Endothelial cell of umbilical vein (primary cell): ENCODE measurements at regions not wholly inside any gene's neighbourhood (a gene's known extent, or its start where the extent isn't known, plus 50 kb on each side); places are given as distances from the start of the nearest gene placed in this dataset.

Source experiments
- BruUV-seq: library from RNA; stranded (reverse); fragments of 400-500 nt; replicated peaks from 2 replicates; lab custom pipeline; 2021; lab: Mats Ljungman, UMichigan
- CTCF ChIA-PET: fragments of 300-600, 350-600 bp; sonication (Branson Sonifier 250); formaldehyde crosslinking; loops from one replicate; lab custom pipeline; 2021; ENCODE audit warnings: antibody characterized with exemption, inconsistent platforms; lab: Charles Lee
- POLR2A ChIA-PET: fragments of 300-600, 350-600 bp; sonication (Branson Sonifier 250); formaldehyde crosslinking; loops from one replicate; lab custom pipeline; 2021; ENCODE audit warnings: antibody characterized with exemption, inconsistent platforms; lab: Charles Lee
- DNase-seq: peaks from one replicate; pipeline ENCODE4 v3.0.0-alpha.2; 2011; ENCODE audit warnings: low read depth, low spot score
- FAIRE-seq: peaks from 2 replicates; lab custom pipeline; 2011; peaks lifted over from hg19 to GRCh38; lab: Jason Lieb, UNC
- H2AFZ ChIP-seq: 2 replicates; pipeline ENCODE4 v1.6.0; 2012; ENCODE audit warnings: low read depth, low read length, control low read depth, inconsistent platforms
- H3K27ac ChIP-seq: 2 replicates; pipeline ENCODE4 v1.5.1; 2011; ENCODE audit warnings: low read depth, mild to moderate bottlenecking, control low read depth, low read length, moderate library complexity; ENCODE audit not compliant: insufficient read depth
- H3K27me3 ChIP-seq, 2 experiments: 2 replicates each; pipeline versions ENCODE4 v1.6.0 to v1.6.1; 2011; ENCODE audit warnings: low read length in 2 of 2, mixed read lengths in 1 of 2; ENCODE audit not compliant: control insufficient read depth in 2 of 2, insufficient read depth in 2 of 2
- H3K36me3 ChIP-seq, 2 experiments: 2 replicates in 1 of 2; 3 replicates in 1 of 2; pipeline ENCODE4 v1.5.1; 2011; ENCODE audit warnings: low read length in 2 of 2, mild to moderate bottlenecking in 1 of 2, moderate library complexity in 1 of 2; ENCODE audit not compliant: control insufficient read depth in 2 of 2, insufficient read depth in 2 of 2; ENCODE audit errors: extremely low read depth in 1 of 2
- H3K4me1 ChIP-seq: 3 replicates; pipeline ENCODE4 v1.5.1; 2011; ENCODE audit warnings: mild to moderate bottlenecking, low read length; ENCODE audit not compliant: control insufficient read depth, insufficient read depth; ENCODE audit errors: extremely low read depth
- H3K4me2 ChIP-seq: 2 replicates; pipeline ENCODE4 v1.6.1; 2011; ENCODE audit warnings: low read length, control low read depth, mixed read lengths; ENCODE audit not compliant: insufficient read depth
- H3K4me3 ChIP-seq, 3 experiments: fragments of 200-600 bp in 1 of 3; sonication (generic), shearing (Covaris generic) in 1 of 3; replicated peaks in 1 of 3; 2 replicates each; pipeline ENCODE4 v1.5.1; 2011 to 2016; ENCODE audit warnings: control low read depth in 3 of 3, low read length in 3 of 3, mild to moderate bottlenecking in 2 of 3, inconsistent platforms in 1 of 3, low read depth in 1 of 3, moderate library complexity in 1 of 3; ENCODE audit not compliant: insufficient read depth in 1 of 3
- H3K79me2 ChIP-seq: 2 replicates; pipeline ENCODE4 v1.6.0; 2012; ENCODE audit warnings: low read length, inconsistent platforms; ENCODE audit not compliant: control insufficient read depth, insufficient read depth
- H3K9ac ChIP-seq: replicated peaks from 2 replicates; pipeline ENCODE3; 2011; ENCODE audit warnings: low read length, control low read depth; ENCODE audit not compliant: insufficient read depth; ENCODE audit errors: extremely low read depth
- H3K9me1 ChIP-seq: replicated peaks from 3 replicates; pipeline ENCODE4 v1.6.0; 2011; ENCODE audit warnings: mild to moderate bottlenecking, low read length; ENCODE audit not compliant: control insufficient read depth, insufficient read depth; ENCODE audit errors: extremely low read depth
- H3K9me3 ChIP-seq: replicated peaks from 2 replicates; pipeline ENCODE4 v1.5.1; 2012; ENCODE audit warnings: low read length, inconsistent platforms; ENCODE audit not compliant: control insufficient read depth, insufficient read depth
- H4K20me1 ChIP-seq: replicated peaks from 2 replicates; pipeline ENCODE3; 2011; ENCODE audit warnings: mild to moderate bottlenecking, low read length; ENCODE audit not compliant: control insufficient read depth, insufficient read depth; ENCODE audit errors: extremely low read depth
- CTCF ChIP-seq, 2 donors: IDR thresholded peaks; 1 replicate in 1 of 2; 2 replicates in 1 of 2; pipeline ENCODE4 v1.5.1; 2011; ENCODE audit warnings: low read length in 2 of 2, mild to moderate bottlenecking in 2 of 2, moderate library complexity in 2 of 2, control low read depth in 1 of 2, inconsistent platforms in 1 of 2, low read depth in 1 of 2; ENCODE audit not compliant: insufficient read depth in 1 of 2; ENCODE audit errors: extremely low read depth in 1 of 2
- EZH2 ChIP-seq: IDR thresholded peaks from 2 replicates; pipeline ENCODE4 v1.6.1; 2012; ENCODE audit warnings: borderline replicate concordance, low read depth, mild to moderate bottlenecking, moderate library complexity, low read length, inconsistent platforms; ENCODE audit not compliant: severe bottlenecking
- FOS ChIP-seq: IDR thresholded peaks from 2 replicates; pipeline ENCODE4 v1.6.1; 2011; ENCODE audit warnings: mild to moderate bottlenecking, low read length, moderate library complexity, borderline replicate concordance; ENCODE audit not compliant: insufficient read depth
- GATA2 ChIP-seq: IDR thresholded peaks from 2 replicates; pipeline ENCODE4 v1.7.0; 2011; ENCODE audit warnings: low read depth, mild to moderate bottlenecking, moderate library complexity, mixed read lengths, low read length; ENCODE audit not compliant: insufficient read length, insufficient read depth
- JUN ChIP-seq: IDR thresholded peaks from 2 replicates; pipeline ENCODE4 v1.6.1; 2011; ENCODE audit warnings: borderline replicate concordance, low read depth; ENCODE audit not compliant: insufficient read length, insufficient read depth
- MAX ChIP-seq: IDR thresholded peaks from 2 replicates; pipeline ENCODE4 v1.6.1; 2011; ENCODE audit not compliant: insufficient read depth, insufficient read length
- MYC ChIP-seq: IDR thresholded peaks from one replicate; pipeline ENCODE4 v1.6.1; 2011; ENCODE audit warnings: mild to moderate bottlenecking, low read depth, low read length
- POLR2A ChIP-seq: IDR thresholded peaks from 2 replicates; pipeline ENCODE4 v1.6.1; 2012; ENCODE audit warnings: low read depth, mild to moderate bottlenecking, control low read depth, low read length
- POLR2AphosphoS5 ChIP-seq: IDR thresholded peaks from 2 replicates; pipeline ENCODE4 v1.6.1; 2012; ENCODE audit warnings: low read depth, mild to moderate bottlenecking, control low read depth, low read length, moderate library complexity; ENCODE audit not compliant: insufficient read depth
- dilution Hi-C: fragments of 300-500 bp; cut with MboI; formaldehyde crosslinking; loops from one replicate; pipeline ENCODE4 v1.15.0; 2019; ENCODE audit warnings: low sequenced_read_pairs; ENCODE audit not compliant: extremely low pct_ligation_motif_present
- intact Hi-C: fragments of 100-400 bp; cut with micrococcal nuclease; formaldehyde crosslinking; loops from one replicate; pipeline ENCODE4 v1.10.0; 2022

GRCh38 chr18:71131918-71132317, 843.1 kb downstream of the SOCS6 start:
- H3K9ac ChIP-seq: no peak overlapping the region
- no peak for FAIRE-seq
- no peaks in the 10 kb centered on the region for H3K9me3 ChIP-seq
- no peak overlapping the region for H2AFZ ChIP-seq
- POLR2A ChIA-PET: no interaction called here
- intact Hi-C loops (no loop called here), dilution Hi-C loops (no loop called here)
- no peaks in the 10 kb centered on the region for H3K36me3 ChIP-seq
- no peaks in the 10 kb centered on the region for H3K4me1 ChIP-seq
- BruUV-seq: no TSS peak
- H3K27ac ChIP-seq: no peak overlapping the region
- no peak for TF ChIP-seq GATA2
- TF ChIP-seq POLR2AphosphoS5: no peak
- TF ChIP-seq EZH2: no peak
- TF ChIP-seq CTCF (IDR thresholded peaks at IDR 0.05; ENCODE audit: extremely low read depth in 1 of 2, insufficient read depth in 1 of 2, low read depth in 1 of 2, low read length in 2 of 2): no peak
- TF ChIP-seq MYC: no peak
- TF ChIP-seq JUN: no peak
- TF ChIP-seq MAX: no peak
- no peak for TF ChIP-seq FOS
- TF ChIP-seq POLR2A: no peak
- H3K27me3 ChIP-seq: no peaks in the 10 kb centered on the region
- no peak for DNase-seq
- no peak overlapping the region for H3K4me3 ChIP-seq
- no peaks in the 10 kb centered on the region for H4K20me1 ChIP-seq
- CTCF ChIA-PET: interaction anchor here (1.0 kb wide), 1 partner anchor 209 kb away, joined by 3 read pairs; no protein-coding TSS in a partner anchor
- no peaks in the 10 kb centered on the region for H3K9me1 ChIP-seq
- H3K79me2 ChIP-seq: no peaks in the 10 kb centered on the region
- no peak overlapping the region for H3K4me2 ChIP-seq
